ENCODE measurements at regions not wholly inside any gene's neighbourhood (a gene's known extent, or its start where the extent isn't known, plus 50 kb on each side); places are given as distances from the start of the nearest gene placed in this dataset.
A peak's percentile ranks its signal among the peaks of the same experiment; 100 is the strongest.
"Not testable (repeated sequence)": the region's sequence is repeated elsewhere in the genome, so short reads cannot be mapped to it uniquely, and the experiment has no call there.

DNA sequence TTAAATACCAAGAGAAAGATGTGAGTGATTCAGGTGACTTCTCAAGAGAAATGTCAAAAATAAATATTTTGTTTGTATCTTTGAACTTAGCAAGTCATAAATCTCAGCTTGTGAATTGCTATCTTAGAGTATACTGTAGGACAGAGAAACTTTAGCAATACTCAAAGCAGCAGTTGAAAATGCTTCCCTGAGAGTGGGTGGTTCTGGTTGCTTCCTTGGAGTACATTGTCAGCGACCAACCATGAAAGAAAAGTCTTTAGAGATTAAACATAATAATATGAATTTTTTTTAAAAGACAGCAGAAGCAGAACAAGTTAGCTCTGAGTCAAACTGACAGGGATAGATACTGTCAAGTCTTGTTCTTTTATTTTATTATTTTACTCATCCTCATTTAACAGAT is 86.8 kb upstream of the OSBPL8 start:
- ATAC-seq, result no peak
- intact Hi-C loops (cut with DNase I), result no loop called here
- no peak for DNase-seq (ENCODE audit: missing footprints)

DNA sequence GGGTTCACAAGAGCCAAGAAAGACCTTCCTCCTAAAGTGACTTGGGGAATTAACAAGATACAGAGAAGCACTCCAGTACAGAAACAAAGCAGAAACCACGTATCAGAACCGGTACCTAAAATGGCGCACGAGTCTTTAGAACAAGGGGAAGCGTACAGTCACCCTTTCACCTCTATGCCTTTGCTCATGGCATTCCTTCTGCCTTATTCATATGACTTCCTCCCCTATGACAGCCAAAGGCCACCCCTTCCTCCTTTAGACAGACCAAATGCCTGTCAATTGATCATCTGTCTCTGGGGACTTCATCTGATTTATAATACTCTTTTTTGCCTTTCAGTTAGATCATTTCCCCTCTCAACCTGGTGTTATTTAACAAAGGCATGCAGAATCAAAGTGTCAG is 89.5 kb upstream of the OSBPL8 start:
- intact Hi-C loops (cut with DNase I), result no loop called here
- DNase-seq (ENCODE audit: missing footprints), result no peak
- ATAC-seq, result no peak

DNA sequence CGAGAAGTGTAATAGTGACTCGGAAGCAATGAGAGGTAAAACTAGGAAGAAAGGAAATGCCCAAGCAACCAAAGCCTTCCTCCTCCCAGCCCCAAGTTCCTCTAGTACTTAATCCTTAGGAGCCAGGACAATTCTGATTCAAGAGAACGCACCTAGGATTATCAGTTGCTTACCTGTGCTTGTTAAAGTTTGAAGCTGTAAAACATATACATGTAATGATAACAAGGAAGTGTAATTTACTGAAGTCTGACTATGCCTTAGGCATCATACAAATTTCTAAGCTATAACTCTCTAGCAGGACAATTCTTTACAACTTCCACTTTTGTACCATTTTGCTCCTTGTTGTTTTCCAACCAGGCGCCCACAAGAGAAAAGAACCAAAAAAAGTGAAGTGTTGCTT is 92.8 kb upstream of the OSBPL8 start:
- ATAC-seq (no peak), DNase-seq (ENCODE audit: missing footprints) (no peak)
- intact Hi-C loops (cut with DNase I), result no loop called here

GRCh38 chr12:76653342-76653741 is 93.8 kb upstream of the OSBPL8 start:
- no peak for ATAC-seq
- intact Hi-C loops (cut with DNase I), result no loop called here
- DNase-seq (ENCODE audit: missing footprints), result no peak

DNA sequence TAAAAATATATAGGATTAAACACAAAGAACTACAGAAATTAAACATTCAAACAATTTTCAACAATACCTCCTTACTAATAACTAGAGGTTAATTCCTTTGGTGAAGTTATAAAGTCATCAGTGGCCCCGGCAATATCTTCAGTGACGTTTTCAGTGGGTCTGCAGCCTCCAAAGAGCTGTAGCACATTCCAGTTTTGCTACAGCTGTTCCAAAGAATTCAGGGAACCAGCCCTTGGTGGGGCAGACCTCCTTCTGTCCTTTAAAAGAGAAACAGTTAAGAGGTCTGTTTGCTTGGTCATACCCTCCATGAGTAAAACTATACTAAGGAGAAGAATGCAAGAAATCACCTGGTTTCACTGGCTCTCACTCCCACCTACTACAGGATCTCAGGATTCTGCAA is 99.2 kb upstream of the ZDHHC17 start:
- intact Hi-C loops (cut with DNase I), result loop anchor here (5.0 kb wide), 1 partner anchor 32 kb away; no protein-coding TSS in a partner anchor
- no peak for DNase-seq (ENCODE audit: missing footprints)
- ATAC-seq, result no peak

DNA sequence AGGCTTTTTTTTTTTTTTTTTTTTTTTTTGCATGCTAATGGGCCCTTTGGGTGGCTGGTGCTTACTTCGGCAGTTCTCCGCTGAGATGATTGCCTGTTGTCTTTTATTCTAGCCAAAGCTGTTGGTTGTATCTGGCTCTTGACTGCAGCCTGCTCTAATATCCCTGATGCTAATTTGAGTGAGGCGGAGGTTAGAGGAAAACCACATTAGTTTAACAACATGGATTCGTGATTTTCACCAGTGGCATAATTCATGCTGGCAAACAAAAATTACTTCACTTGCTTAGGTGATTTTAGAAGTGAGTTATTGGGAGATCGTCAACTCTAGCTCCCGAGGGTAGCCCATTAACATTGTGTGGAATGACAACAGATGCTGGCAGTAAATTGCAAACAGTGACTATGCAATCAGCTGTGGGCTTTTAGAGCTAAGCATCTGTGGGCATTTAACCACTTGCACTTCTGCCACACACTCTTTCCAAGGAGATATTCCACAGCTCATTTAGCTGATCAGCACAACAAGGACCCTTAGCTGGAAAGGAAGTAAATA is 97.6 kb upstream of the ZDHHC17 start:
- intact Hi-C loops (cut with DNase I), result loop anchor here (5.0 kb wide), 1 partner anchor 34 kb away; no protein-coding TSS in a partner anchor
- no peak for ATAC-seq
- DNase-seq (ENCODE audit: missing footprints), result no peak

- intact Hi-C loops (cut with DNase I), result loop anchor here (5.0 kb wide), 1 partner anchor 38 kb away; no protein-coding TSS in a partner anchor
- ATAC-seq (no peak), DNase-seq (ENCODE audit: missing footprints) (no peak)
Observed at GRCh38 chr12:76669981-76670380, 93.9 kb upstream of the ZDHHC17 start.

DNA sequence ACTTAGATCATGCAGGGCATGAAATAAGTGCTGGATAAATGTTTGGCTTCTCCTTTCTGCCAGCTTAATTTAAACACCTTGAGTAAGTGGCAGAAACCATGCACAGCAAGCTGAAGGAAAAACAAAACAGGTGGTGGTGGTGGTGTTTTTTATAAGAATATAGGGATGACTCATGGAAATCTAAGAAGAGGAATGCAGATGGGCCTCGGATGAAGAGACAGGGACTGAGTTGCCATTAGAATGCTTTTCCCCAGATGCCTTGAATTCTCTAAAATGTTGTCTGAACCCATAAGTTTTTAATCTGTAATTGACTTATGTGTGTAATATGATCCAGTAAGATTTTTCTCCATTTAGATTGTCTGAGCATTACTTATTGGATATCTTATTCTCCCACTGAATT is 93.1 kb upstream of the ZDHHC17 start:
- no peak for ATAC-seq

GRCh38 chr12:76674669-76675315 is 89.1 kb upstream of the ZDHHC17 start:
- intact Hi-C loops (cut with DNase I), result no loop called here
- ATAC-seq, result no peak

More for the DNA sequence above, 93.1 kb upstream of the ZDHHC17 start:
- no peak for DNase-seq (ENCODE audit: missing footprints)
- intact Hi-C loops (cut with DNase I), result no loop called here

GRCh38 chr12:76676261-76676660 is 87.7 kb upstream of the ZDHHC17 start:
- intact Hi-C loops (cut with DNase I); ATAC-seq: not testable (repeated sequence)

More at GRCh38 chr12:76674669-76675315, 89.1 kb upstream of the ZDHHC17 start:
- no peak for DNase-seq (ENCODE audit: missing footprints)

GRCh38 chr12:76678992-76679391 is 84.9 kb upstream of the ZDHHC17 start:
- no peak for ATAC-seq
- DNase-seq (ENCODE audit: missing footprints), result no peak
- intact Hi-C loops (cut with DNase I), result no loop called here

More at GRCh38 chr12:76676261-76676660, 87.7 kb upstream of the ZDHHC17 start:
- DNase-seq (ENCODE audit: missing footprints), result not testable (repeated sequence)

GRCh38 chr12:76679778-76680177 is 84.1 kb upstream of the ZDHHC17 start:
- intact Hi-C loops (cut with DNase I), result no loop called here
- ATAC-seq (no peak), DNase-seq (ENCODE audit: missing footprints) (no peak)

DNA sequence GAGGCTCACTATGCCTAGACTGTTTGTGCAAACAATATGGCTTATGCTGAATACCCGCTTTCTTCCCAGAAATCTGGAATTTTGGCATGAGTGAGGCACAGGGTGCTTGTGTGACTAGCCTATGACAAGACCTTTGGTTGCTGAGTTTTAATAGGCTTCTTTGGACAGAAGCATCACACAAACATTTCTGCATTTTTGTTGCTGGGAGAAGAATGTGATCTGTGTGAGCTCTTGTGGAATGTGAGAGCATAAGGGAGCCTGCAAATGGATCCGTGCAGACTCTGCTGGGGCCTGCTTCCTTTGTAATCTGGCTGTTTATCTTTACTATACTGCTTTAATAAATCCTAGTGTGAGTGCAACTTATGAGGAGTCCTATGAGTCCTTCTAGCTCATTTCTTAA is 83.0 kb upstream of the ZDHHC17 start:
- intact Hi-C loops (cut with DNase I), result no loop called here
- ATAC-seq, result no peak
- DNase-seq (ENCODE audit: missing footprints), result no peak

GRCh38 chr12:76685246-76685678 is 78.7 kb upstream of the ZDHHC17 start:
- peak; percentile 91 for ATAC-seq

GRCh38 chr12:76687981-76688380 is 75.9 kb upstream of the ZDHHC17 start:
- no peak for ATAC-seq
- no peak for DNase-seq (ENCODE audit: missing footprints)
- intact Hi-C loops (cut with DNase I), result no loop called here

More at GRCh38 chr12:76685246-76685678, 78.7 kb upstream of the ZDHHC17 start:
- peak; percentile 71 for DNase-seq (ENCODE audit: missing footprints)
- intact Hi-C loops (cut with DNase I), result loop anchor here (1.0 kb wide), 1 partner anchor 78 kb away; no protein-coding TSS in a partner anchor

DNA sequence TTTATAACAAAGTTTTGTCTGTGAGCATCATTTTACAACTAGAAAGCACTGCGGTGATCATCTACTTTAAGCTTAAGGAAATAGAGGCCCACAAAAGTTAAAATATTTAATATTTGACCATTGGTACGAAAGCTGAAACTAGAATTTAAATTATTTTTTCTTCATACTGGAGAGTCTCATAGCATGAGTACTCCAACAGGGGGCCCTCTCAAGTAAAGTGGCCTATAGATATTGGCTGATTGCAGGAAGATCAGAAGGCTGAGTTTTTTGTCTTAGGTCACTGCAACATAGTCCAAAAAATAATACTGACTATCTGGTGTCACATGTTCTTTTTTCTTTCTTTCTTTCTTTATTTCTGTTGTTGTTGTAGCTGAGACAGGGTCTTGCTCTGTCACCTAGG is 75.3 kb upstream of the ZDHHC17 start:
- intact Hi-C loops (cut with DNase I), result no loop called here
- no peak for ATAC-seq
- no peak for DNase-seq (ENCODE audit: missing footprints)

- no peak for ATAC-seq
- intact Hi-C loops (cut with DNase I), result no loop called here
Observed at GRCh38 chr12:76690921-76691700, 72.8 kb upstream of the ZDHHC17 start.

DNA sequence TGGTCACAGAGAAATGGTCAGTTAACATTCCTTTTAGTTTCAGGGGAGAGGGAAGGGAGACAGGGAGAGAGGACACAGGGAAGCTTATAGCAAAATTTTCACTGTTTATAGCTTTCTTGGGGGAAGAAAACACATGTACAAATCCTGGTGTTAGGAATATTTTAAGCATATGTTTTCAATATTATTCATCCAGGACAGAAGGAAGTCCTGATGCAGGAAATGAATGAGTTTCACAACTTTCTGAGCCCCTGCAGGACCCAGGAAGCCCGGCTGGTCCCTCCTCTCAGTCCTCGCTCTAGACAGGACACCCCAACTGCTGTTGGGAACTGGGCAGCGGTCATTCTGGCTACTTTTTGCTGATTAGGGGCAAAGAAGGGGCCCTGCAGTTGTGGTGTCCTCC is 71.1 kb upstream of the ZDHHC17 start:
- intact Hi-C loops (cut with DNase I), result no loop called here
- ATAC-seq (no peak), DNase-seq (ENCODE audit: missing footprints) (no peak)

More at GRCh38 chr12:76690921-76691700, 72.8 kb upstream of the ZDHHC17 start:
- no peak for DNase-seq (ENCODE audit: missing footprints)

GRCh38 chr12:76694369-76694768 is 69.5 kb upstream of the ZDHHC17 start:
- intact Hi-C loops (cut with DNase I), result no loop called here
- no peak for ATAC-seq
- DNase-seq (ENCODE audit: missing footprints), result no peak

GRCh38 chr12:76696186-76696585 is 67.7 kb upstream of the ZDHHC17 start:
- no peak for DNase-seq (ENCODE audit: missing footprints)
- intact Hi-C loops (cut with DNase I), result no loop called here
- no peak for ATAC-seq
